ENCODE measurements at regions not wholly inside any gene's neighbourhood (a gene's known extent, or its start where the extent isn't known, plus 50 kb on each side); places are given as distances from the start of the nearest gene placed in this dataset.

- DNase-seq, result no peak
These were observed 368.1 kb downstream of the DUSP10 start for GRCh38 chr1:221373795-221374194.

- no peak for DNase-seq
These were observed 365.6 kb downstream of the DUSP10 start for GRCh38 chr1:221376286-221376685.

GRCh38 chr1:221381910-221382623 lies 359.8 kb downstream of the DUSP10 start:
- DNase-seq, result peak; percentile 81

- DNase-seq, result peak; percentile 89
These were observed 349.4 kb downstream of the DUSP10 start for GRCh38 chr1:221392453-221392852.

GRCh38 chr1:221394011-221394544 lies 347.8 kb downstream of the DUSP10 start:
- DNase-seq, result peak; percentile 88

GRCh38 chr1:221396526-221396925 lies 345.4 kb downstream of the DUSP10 start:
- no peak for DNase-seq

GRCh38 chr1:221397141-221397540 lies 344.7 kb downstream of the DUSP10 start:
- no peak for DNase-seq

- no peak for DNase-seq
These were observed 344.3 kb downstream of the DUSP10 start for GRCh38 chr1:221397606-221398005.

- no peak for DNase-seq
These were observed 336.7 kb downstream of the DUSP10 start for GRCh38 chr1:221405146-221405545.

- no peak for DNase-seq
These were observed 333.6 kb downstream of the DUSP10 start for GRCh38 chr1:221408117-221408803.

- no peak for DNase-seq
These were observed 330.6 kb downstream of the DUSP10 start for GRCh38 chr1:221411283-221411682.

- DNase-seq, result no peak
These were observed 326.9 kb downstream of the DUSP10 start for GRCh38 chr1:221414772-221415539.

GRCh38 chr1:221415651-221416050 lies 326.2 kb downstream of the DUSP10 start:
- no peak for DNase-seq

- no peak for DNase-seq
These were observed 325.7 kb downstream of the DUSP10 start for GRCh38 chr1:221416142-221416541.

- DNase-seq, result peak; percentile 48
These were observed 325.2 kb downstream of the DUSP10 start for GRCh38 chr1:221416723-221417122.

GRCh38 chr1:221418346-221418745 lies 323.5 kb downstream of the DUSP10 start:
- peak; percentile 73 for DNase-seq

- DNase-seq, result peak; percentile 95
These were observed 322.3 kb downstream of the DUSP10 start for GRCh38 chr1:221419513-221420095.

GRCh38 chr1:221429264-221429663 lies 312.6 kb downstream of the DUSP10 start:
- DNase-seq, result peak; percentile 39

GRCh38 chr1:221430152-221430960 lies 311.5 kb downstream of the DUSP10 start:
- no peak for DNase-seq

GRCh38 chr1:221431068-221431651 lies 310.7 kb downstream of the DUSP10 start:
- DNase-seq, result peak; percentile 37

- DNase-seq, result no peak
These were observed 309.9 kb downstream of the DUSP10 start for GRCh38 chr1:221431961-221432360.

- peak; percentile 67 for DNase-seq
These were observed 306.4 kb downstream of the DUSP10 start for GRCh38 chr1:221435504-221435904.

All from fibroblast of skin of right biceps (primary cell).